GM23248 (cell line): ENCODE measurements at regions not wholly inside any gene's neighbourhood (a gene's known extent, or its start where the extent isn't known, plus 50 kb on each side); places are given as distances from the start of the nearest gene placed in this dataset.

Experiments
- EZH2 ChIP-seq: fragments of 200-600 bp; sonication (generic); IDR thresholded peaks from 2 replicates; pipeline ENCODE4 v1.6.1; 2018; ENCODE audit warnings: antibody characterized with exemption, mild to moderate bottlenecking; ENCODE audit not compliant: insufficient read depth, poor library complexity, severe bottlenecking
- EZH2phosphoT487 ChIP-seq: fragments of 200-600 bp; sonication (generic); IDR thresholded peaks from 2 replicates; pipeline ENCODE4 v1.6.1; 2018; ENCODE audit warnings: antibody characterized with exemption, moderate library complexity, mild to moderate bottlenecking, low read depth; ENCODE audit not compliant: insufficient read depth

DNA sequence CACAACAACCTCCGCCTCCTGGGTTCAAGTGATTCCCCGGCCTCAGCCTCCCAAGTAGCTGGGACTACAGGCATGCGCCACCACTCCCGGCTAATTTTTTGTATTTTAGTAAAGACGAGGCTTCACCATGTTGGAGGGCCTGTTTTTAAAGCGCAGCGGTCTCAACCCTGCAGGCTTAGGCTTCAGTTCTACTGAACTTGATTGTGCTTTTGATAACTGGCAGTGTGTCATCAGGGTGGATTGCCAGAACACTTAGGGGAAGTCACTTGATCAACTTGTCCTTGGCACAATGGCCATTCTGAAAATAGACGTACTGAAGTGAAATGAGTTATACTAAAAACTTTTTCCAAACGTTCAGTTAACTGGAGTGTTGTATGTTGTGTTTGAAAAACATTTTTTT, 472.2 kb downstream of the KLF5 start:
- no peak for TF ChIP-seq EZH2
- TF ChIP-seq EZH2phosphoT487, result no peak
